22Rv1 (cell line): ENCODE measurements at regions not wholly inside any gene's neighbourhood (a gene's known extent, or its start where the extent isn't known, plus 50 kb on each side); places are given as distances from the start of the nearest gene placed in this dataset.

ENCODE experiments used
- ZFX ChIP-seq: fragments of 450-650 bp; IDR thresholded peaks from 2 replicates; pipeline ENCODE4 v1.6.1; 2017; ENCODE audit warnings: antibody characterized with exemption, borderline replicate concordance
- TF ChIP-seq, protein P1 (sequence below): fragments of 450-650 bp; IDR thresholded peaks from 2 replicates; pipeline ENCODE4 v1.5.1; 2017; ENCODE audit warnings: mild to moderate bottlenecking

DNA sequence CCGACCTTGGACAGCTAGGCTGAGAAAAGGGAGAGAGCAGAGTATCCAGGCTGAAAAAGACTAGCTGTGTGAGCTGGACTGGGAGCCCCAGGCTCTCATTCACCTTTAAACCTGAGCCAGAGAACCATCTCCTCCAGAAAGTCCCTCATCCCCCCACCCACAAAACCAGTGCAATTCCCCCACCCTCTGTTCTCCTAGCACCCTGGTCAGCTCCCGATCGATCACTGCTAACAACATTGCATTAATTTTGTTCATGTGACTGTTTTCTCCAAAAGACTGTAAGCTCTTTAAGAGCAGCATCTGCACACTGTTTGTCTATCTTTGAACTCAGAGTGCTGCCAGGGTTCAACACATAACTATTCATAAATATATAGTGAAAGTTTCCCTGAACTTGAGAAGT lies 67.1 kb upstream of the NFASC start:
- TF ChIP-seq, protein P1, sequence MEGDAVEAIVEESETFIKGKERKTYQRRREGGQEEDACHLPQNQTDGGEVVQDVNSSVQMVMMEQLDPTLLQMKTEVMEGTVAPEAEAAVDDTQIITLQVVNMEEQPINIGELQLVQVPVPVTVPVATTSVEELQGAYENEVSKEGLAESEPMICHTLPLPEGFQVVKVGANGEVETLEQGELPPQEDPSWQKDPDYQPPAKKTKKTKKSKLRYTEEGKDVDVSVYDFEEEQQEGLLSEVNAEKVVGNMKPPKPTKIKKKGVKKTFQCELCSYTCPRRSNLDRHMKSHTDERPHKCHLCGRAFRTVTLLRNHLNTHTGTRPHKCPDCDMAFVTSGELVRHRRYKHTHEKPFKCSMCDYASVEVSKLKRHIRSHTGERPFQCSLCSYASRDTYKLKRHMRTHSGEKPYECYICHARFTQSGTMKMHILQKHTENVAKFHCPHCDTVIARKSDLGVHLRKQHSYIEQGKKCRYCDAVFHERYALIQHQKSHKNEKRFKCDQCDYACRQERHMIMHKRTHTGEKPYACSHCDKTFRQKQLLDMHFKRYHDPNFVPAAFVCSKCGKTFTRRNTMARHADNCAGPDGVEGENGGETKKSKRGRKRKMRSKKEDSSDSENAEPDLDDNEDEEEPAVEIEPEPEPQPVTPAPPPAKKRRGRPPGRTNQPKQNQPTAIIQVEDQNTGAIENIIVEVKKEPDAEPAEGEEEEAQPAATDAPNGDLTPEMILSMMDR: no peak
- no peak for TF ChIP-seq ZFX
